DOHH2 (cell line): ENCODE measurements at regions not wholly inside any gene's neighbourhood (a gene's known extent, or its start where the extent isn't known, plus 50 kb on each side); places are given as distances from the start of the nearest gene placed in this dataset.

ENCODE experiments used
- EZH2phosphoT487 ChIP-seq: fragments of 200-600 bp; sonication (generic); IDR thresholded peaks from 2 replicates; pipeline ENCODE4 v1.6.1; 2017; ENCODE audit warnings: borderline replicate concordance, mild to moderate bottlenecking, antibody characterized with exemption, low read length, moderate library complexity, mixed read lengths
- TF ChIP-seq, protein P1 (sequence below): fragments of 200-600 bp; sonication (generic); IDR thresholded peaks from one replicate; pipeline ENCODE4 v1.5.1; 2014; ENCODE audit warnings: antibody characterized with exemption, mild to moderate bottlenecking, low read depth, low read length; ENCODE audit not compliant: poor library complexity, severe bottlenecking

DNA sequence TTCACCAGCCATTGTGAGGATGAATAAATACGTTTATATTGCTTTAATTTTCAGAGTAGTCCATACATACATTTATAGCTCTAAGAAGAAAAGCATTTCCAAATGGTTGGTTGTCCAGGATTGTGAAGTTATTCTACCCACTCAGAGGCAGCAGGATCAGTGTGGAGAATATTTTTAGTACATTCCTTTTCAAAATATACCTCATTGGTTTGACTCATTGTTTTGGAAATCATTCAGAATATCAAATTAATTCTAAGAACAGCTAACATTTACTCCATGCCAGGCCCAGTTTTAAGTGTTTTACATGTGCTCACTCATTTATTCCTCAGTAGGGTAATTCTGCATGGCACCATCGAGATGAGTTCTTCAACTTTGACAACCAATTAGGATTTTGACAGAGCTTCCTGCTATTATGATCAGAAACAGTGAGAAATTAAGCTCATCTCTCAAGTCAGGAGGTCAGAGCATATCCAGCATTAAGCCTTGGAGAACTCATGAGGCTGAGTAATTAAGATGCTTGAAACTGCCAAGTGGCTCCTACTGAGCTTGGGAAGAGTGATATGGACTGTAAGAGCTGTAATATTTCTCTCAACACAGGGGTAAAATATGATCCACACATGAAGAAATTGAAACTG lies 153.3 kb upstream of the CLEC14A start:
- TF ChIP-seq, protein P1, sequence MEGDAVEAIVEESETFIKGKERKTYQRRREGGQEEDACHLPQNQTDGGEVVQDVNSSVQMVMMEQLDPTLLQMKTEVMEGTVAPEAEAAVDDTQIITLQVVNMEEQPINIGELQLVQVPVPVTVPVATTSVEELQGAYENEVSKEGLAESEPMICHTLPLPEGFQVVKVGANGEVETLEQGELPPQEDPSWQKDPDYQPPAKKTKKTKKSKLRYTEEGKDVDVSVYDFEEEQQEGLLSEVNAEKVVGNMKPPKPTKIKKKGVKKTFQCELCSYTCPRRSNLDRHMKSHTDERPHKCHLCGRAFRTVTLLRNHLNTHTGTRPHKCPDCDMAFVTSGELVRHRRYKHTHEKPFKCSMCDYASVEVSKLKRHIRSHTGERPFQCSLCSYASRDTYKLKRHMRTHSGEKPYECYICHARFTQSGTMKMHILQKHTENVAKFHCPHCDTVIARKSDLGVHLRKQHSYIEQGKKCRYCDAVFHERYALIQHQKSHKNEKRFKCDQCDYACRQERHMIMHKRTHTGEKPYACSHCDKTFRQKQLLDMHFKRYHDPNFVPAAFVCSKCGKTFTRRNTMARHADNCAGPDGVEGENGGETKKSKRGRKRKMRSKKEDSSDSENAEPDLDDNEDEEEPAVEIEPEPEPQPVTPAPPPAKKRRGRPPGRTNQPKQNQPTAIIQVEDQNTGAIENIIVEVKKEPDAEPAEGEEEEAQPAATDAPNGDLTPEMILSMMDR: no peak
- no peak for TF ChIP-seq EZH2phosphoT487
